ENCODE measurements at regions not wholly inside any gene's neighbourhood (a gene's known extent, or its start where the extent isn't known, plus 50 kb on each side); places are given as distances from the start of the nearest gene placed in this dataset.
"Not testable (repeated sequence)": the region's sequence is repeated elsewhere in the genome, so short reads cannot be mapped to it uniquely, and the experiment has no call there.

DNA sequence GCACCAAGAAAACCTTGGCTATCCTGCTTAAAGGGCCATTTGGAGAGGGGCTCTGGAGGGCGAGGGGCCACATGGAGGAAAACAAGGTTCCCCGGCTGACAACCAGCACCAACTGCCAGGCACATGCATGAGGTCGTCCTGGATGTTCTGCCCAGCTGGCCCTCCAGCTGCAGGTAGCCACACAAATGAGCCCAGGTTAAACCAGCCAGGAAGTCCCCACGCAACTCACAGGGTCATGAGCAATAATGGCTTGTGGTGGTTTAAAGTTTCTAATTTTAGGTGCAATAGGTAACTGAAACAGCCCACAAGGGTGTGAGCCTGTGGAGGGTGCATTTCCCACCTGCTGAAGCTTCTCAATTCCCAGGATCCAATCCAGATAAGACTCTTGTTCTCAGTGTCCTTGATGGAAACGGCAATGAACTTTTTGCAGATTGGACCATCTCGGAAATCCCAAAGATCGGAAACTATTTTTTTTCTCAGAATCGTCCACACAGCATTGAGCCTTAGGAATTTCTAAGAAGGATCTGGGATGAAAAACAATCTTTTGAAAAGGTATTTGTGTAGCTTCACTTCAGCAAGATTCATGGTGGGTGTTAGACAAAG lies 123.2 kb downstream of the UNC93B1 start:
- not testable (repeated sequence) for H3K4me3 ChIP-seq (ENCODE audit: low read depth, low read length)
- DNase-seq (ENCODE audit: low read depth): peak; percentile 38

DNA sequence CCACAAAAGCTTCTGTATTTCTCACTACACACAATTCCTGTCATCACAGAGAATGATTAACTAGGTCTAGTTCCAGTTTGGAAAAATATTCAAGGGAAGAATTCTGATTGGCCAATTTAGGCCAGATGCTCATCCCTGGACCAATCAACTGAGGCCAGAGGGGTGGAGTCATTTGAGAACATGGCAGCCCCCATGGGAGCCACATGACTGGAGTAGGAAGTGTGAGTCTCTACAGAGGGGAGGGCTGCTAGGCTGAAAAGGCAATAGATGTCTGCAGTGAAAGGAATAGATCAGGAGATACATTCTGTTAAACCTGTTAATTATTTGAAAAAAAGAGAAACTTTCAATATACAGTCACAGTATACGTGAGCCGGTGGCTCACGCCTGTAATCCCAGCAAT lies 125.2 kb downstream of the UNC93B1 start:
- peak; percentile 12 for DNase-seq (ENCODE audit: low read depth)

DNA sequence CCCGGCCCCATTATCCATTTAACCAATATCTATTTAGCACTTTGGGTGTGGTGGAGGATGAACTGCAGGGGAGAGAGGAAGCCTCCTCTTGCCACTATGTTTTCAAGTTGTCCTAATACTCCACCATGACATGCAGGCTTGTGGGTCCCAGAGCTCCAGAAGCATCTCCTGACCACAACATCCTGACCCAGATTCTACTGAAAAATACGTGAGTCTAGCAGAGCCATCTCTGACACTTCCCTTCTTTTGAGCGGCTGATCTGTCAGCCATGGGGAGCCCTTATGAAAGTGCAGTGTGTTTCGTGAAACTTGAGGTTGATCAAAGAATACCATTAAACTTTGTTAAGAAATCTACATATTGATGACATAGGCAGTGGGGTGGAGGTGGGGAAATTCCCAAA lies 126.6 kb downstream of the UNC93B1 start:
- not testable (repeated sequence) for H3K4me3 ChIP-seq (ENCODE audit: low read depth, low read length); DNase-seq (ENCODE audit: low read depth)

More for the DNA sequence above, 125.2 kb downstream of the UNC93B1 start:
- not testable (repeated sequence) for H3K4me3 ChIP-seq (ENCODE audit: low read depth, low read length)

DNA sequence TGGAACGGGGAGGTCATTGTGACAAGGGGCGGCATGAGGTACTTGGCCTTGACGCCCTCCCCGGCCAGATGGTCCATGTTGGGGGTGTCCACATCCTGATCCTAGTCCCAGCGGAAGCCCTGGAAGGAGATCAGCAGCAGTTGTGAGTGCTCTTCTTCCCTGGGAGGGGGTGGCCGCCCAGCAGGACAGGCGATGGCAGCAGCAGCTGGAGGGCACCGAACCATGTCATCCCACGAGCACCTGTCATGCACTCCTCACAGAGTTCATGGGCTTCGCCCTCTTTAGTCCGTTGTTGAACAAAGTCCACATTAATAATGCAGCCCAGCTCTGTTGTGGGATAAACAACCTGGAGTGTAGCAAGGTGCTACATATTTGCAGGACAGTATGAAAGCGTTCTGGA lies 130.7 kb downstream of the UNC93B1 start:
- not testable (repeated sequence) for DNase-seq (ENCODE audit: low read depth); H3K4me3 ChIP-seq (ENCODE audit: low read depth, low read length)

DNA sequence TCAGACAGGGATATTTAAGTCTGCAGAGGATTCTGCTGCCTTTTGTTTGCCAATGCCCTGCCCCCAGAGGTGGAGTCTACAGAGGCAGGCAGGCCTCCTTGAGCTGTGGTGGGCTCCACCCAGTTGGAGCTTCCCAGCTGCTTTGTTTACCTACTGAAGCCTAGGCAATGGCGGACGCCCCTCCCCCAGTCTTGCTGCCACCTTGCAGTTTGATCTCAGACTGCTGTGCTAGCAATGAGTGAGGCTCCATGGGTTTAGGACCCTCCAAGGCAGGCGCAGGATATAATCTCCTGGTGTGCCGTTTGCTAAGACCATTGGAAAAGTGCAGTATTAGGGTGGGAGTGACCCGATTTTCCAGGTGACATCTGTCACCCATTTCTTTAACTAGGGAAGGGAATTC lies 132.7 kb downstream of the UNC93B1 start:
- DNase-seq (ENCODE audit: low read depth); H3K4me3 ChIP-seq (ENCODE audit: low read depth, low read length): not testable (repeated sequence)

DNA sequence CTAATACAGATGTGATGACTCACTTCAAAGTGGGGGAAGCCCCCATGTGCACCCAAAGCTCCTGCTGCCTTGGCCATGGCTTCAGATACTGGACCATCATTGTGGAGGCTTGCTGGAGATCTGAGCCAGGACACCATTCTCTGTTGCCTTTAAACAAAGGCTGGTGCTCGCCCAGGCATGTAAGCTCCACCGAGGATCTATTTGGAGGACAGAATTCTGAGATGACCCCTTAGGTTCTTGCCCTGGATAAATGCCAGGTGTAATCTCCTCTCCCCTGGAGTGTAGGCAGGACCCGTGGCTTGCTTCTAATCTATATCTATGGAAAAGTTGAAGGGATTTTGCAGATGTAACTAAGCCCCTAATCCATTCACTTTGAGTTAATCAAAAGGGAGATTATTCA lies 141.0 kb downstream of the UNC93B1 start:
- H3K4me3 ChIP-seq (ENCODE audit: low read depth, low read length); DNase-seq (ENCODE audit: low read depth): not testable (repeated sequence)

DNA sequence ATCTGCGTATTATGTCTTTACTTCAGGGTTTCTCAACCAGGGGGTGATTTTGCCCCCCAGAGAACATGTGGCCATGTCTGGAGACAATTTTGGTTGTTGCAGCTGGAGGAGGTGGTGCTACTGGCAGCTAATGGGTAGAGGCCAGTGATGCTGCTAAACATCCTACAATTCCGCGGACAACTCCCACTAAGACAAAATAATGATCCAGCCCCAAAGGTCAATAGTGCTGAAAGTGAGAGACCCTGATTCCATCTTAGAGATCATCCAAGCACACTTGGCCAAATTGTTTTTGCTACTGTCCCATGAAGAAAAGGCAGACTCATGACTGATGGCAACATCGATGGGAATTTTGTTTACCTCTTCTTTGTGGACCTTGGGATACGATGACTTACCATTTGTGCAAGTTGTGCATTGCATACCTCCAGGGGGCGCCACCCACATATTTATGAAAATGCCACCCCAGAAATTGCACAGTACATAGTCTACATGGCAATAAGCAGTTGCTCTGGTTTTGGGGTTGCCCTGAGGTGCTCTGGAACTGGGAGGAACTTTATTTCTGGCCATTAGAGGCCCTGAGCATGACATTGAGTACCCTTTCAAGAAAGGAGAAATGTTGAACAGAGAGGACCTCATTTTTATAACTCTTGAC lies 144.3 kb downstream of the UNC93B1 start:
- peak; percentile 38 for DNase-seq (ENCODE audit: low read depth)

DNA sequence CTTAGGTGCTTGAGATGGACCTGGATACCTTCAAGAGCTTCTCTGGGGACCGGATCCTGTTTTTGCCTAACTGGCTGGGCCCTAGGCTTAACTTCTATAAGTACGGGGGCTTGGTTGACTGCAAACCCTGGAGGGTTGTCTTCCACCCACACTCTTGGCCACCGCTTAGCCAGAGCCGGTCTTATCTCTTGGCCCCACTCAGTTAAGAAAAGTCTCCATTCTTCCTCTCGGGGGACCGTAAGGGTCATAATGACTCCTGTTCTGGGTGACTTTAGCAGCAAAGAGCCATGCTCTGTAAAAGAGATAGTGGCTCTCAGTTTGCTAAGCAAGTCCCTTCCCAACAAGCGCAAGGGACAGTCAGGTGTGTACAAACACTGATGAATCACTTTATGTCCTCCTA lies 153.2 kb downstream of the UNC93B1 start:
- not testable (repeated sequence) for DNase-seq (ENCODE audit: low read depth); H3K4me3 ChIP-seq (ENCODE audit: low read depth, low read length)

More for the DNA sequence above, 144.3 kb downstream of the UNC93B1 start:
- H3K4me3 ChIP-seq (ENCODE audit: low read depth, low read length): not testable (repeated sequence)

DNA sequence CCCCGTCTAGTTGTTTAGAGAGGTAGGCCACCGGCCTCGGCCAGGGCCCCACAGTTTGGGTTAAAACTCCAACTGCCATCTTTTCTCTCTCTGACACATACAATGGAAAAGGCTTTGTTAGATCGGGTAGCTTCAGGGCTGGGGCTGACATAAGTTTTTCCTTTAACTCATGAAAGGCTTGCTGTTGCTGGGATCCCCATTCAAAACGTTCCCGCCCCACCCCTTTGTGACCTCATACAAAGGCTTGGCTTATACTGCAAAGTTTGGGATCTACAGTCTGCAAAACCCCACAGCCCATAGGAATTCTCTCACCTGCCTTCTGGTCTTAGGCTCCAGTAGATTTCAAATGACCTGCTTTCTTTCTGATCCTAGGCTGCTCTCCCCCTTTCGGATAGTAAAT lies 154.1 kb downstream of the UNC93B1 start:
- not testable (repeated sequence) for DNase-seq (ENCODE audit: low read depth); H3K4me3 ChIP-seq (ENCODE audit: low read depth, low read length)

DNA sequence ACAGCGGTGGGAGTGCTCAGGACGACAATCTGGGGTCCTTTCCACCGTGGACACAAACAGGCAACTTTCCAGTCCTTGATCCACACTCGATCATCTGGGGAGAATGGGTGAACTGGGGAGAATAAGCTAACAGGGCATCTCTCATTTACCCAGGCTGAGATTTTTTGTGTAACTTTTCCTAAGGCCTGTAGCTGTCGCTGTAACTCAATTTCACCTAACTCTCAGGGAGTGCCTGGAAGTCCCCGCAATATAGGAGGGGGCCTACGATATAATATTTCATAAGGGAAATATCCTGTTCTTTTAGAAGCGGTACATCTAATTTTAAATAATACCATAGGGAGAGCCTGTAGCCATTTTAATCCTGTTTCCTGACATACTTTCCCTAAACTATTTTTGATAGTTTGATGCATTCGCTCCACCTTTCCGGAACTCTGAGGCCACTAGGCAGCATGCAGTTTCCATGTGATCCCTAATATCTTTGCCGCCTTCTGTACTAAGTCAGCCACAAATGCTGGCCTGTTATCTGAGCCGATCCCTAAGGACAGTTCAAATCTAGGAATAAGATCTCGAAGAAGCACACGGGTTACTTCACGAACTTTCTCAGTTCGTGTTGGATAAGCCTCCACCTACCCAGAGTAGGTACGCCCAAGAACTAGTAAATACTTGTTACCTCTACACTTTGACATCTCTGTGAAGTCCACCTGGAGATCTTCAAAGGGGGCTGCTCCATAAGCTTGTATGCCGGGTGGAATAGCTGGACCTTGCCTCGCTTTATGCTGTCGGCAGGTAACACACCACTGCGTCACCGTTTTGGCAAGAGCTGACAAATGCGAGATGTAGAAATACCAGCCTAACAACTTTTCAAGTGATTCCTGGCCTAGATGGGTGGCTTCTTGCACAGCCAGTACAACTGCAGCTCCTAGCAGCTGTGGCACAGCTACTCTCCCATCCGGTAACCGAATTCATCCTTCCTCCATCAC lies 155.7 kb downstream of the UNC93B1 start:
- not testable (repeated sequence) for DNase-seq (ENCODE audit: low read depth); H3K4me3 ChIP-seq (ENCODE audit: low read depth, low read length)
- TF ChIP-seq, protein P1, sequence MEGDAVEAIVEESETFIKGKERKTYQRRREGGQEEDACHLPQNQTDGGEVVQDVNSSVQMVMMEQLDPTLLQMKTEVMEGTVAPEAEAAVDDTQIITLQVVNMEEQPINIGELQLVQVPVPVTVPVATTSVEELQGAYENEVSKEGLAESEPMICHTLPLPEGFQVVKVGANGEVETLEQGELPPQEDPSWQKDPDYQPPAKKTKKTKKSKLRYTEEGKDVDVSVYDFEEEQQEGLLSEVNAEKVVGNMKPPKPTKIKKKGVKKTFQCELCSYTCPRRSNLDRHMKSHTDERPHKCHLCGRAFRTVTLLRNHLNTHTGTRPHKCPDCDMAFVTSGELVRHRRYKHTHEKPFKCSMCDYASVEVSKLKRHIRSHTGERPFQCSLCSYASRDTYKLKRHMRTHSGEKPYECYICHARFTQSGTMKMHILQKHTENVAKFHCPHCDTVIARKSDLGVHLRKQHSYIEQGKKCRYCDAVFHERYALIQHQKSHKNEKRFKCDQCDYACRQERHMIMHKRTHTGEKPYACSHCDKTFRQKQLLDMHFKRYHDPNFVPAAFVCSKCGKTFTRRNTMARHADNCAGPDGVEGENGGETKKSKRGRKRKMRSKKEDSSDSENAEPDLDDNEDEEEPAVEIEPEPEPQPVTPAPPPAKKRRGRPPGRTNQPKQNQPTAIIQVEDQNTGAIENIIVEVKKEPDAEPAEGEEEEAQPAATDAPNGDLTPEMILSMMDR (IDR thresholded peaks at IDR 0.05; ENCODE audit: insufficient read depth, low read depth, low read length, missing control alignments): peak; percentile 28

DNA sequence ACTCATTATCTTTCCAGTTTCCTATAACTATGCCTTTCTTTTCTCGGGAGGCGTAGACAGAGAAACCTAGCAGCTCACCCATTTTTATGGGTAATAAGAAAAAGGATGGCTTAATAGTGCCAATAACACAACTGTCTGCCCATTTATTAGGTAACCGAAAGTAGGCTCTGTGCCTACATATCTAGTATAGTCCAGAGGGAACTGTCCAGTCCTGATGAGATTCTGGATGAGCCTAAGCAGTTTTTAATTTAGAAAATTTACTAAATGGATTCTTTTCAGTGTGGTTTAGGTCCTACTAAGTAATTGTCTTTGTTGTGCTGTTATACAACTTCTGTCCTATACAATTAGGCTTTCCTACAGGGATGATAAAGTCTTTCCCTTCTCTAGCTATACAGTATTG lies 157.6 kb downstream of the UNC93B1 start:
- not testable (repeated sequence) for H3K4me3 ChIP-seq (ENCODE audit: low read depth, low read length); DNase-seq (ENCODE audit: low read depth)

DNA sequence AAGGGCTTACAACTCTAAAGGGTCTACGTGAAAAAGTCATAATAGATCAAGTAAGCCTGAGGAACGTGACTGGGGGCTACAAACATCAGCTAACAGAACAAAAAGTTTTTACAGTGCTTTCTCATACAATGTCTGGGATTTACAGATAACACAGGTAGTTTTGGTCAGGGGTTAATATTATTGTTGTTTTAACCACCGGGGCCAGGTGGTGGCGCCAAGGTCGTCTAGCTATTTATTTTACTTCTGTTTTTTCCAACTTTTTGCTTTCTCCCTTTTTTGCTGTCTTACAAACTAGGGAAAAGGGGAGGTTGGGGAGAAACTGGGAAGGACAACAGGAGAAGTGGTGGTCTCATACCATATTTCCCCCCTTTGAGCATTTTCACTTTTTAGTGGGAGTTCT lies 158.6 kb downstream of the UNC93B1 start:
- H3K4me3 ChIP-seq (ENCODE audit: low read depth, low read length); DNase-seq (ENCODE audit: low read depth): not testable (repeated sequence)

DNA sequence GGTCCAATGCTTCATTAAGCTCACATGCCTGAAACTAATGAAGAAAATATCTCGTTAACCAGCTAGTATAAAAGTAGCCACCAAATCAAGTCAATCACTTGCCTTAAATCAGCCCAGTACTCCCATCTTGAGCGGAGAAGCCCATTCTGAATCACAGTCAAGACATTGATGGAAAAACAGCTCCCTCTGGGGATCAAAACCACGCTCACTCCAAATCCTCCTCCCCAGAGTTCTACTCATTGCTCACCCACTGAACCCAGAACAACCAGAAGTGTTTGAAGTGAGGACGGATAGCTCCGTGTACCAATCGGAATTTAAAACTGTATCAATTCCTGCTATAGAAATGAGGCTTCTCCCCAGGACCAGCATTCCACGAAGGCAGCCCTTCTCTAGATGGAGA lies 163.3 kb downstream of the UNC93B1 start:
- DNase-seq (ENCODE audit: low read depth): not testable (repeated sequence)

DNA sequence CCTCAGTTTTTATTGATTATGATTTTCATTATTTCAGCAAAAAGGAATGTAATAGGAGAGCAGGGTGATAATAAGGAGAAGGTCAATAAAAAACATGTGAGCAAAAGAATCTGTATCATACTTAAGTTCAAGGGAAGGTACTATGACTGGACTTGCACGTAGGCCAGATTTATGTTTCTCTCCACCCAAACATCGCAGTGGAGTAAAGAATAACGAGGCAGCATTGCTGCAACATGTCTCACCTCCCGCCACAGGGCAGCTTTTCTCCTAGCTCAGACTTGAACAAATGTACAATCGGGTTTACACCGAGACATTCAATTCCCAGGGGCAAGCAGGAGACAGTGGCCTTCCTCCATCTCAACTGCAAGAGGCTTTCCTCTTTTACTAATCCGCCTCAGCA lies 155.7 kb upstream of the ALDH3B2 start:
- DNase-seq (ENCODE audit: low read depth); H3K4me3 ChIP-seq (ENCODE audit: low read depth, low read length): not testable (repeated sequence)

More for the DNA sequence above, 163.3 kb downstream of the UNC93B1 start:
- H3K4me3 ChIP-seq (ENCODE audit: low read depth, low read length): not testable (repeated sequence)

DNA sequence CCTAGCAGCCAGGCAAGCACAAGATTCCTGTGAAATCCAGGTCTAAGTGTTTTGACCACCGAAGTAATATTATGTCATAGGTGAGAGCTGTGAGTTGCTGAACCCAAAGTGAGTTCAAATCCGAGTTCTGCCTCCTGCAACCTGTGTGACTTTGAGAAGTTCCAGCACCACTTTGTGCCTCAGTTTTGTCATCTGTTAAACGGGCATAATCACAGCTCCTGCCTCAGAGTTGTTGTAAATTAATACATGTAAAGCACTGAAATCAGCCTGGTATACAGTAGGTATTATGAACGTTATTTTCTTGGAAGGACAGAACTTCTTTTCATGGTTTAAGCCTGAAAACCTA lies 152.5 kb upstream of the ALDH3B2 start:
- DNase-seq (ENCODE audit: low read depth); H3K4me3 ChIP-seq (ENCODE audit: low read depth, low read length): not testable (repeated sequence)

DNA sequence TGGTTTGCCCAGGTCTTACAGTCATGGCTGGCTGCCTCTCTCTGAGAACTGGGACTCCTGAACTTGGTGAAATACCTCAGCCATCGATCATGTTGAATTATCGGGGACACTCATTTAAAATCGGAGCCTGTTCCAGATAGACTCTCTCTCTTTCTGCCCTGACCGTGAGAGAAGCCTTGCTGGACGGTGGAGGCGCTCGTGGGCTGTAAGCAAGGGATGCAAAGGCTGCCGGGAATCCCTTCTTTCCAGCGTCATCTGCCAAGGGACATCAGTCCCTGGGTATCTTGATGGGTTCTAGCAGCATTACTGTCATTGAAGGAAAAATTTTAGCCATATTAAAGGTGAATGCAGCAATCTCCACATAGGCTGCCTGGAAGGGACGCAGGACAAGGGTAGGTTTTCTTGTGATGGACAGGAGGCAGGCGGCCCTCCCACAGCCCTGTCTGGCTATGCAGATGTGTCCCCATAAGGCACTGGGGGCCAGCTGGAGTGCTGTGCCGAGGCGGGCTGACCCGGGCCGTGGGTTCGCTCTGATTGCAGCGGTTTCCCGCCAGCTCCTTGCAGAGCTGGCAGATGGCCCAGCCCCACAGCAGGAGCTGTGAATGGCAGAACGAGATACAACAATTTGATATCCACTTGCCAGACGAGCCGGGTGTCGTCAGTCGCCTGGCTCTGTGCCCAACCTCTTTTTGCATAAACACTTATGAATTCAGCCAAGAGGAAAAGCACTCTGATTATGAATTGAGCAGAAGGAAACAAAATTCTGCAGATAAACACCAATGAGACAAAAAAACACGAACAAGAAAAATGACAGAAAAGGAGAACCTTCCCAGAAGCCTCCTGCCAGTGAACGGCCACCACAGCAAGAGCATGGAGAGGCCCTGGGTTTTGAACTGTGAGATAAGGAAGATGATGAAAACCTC lies 151.9 kb upstream of the ALDH3B2 start:
- not testable (repeated sequence) for DNase-seq (ENCODE audit: low read depth); H3K4me3 ChIP-seq (ENCODE audit: low read depth, low read length)

DNA sequence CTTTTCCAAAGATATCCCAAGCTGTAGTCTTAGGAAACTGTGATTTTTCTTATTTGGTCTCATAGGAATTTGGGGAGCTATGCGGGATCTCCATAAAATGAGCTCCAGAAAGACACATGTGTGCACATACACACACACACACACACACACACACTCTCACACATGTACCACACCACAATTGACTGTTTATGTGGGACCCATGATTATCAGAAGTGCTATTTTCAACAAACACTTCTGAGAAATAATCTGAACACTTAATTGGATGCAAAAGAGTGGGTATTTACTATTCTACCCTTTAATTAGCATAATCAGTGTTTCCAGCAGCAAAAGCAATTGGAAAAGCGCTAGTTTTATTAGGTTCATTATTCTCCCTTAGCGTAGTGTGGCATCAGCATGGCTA lies 150.4 kb upstream of the ALDH3B2 start:
- not testable (repeated sequence) for DNase-seq (ENCODE audit: low read depth); H3K4me3 ChIP-seq (ENCODE audit: low read depth, low read length)

All from GM12865 (cell line).